Caco-2 (cell line): ENCODE measurements at regions not wholly inside any gene's neighbourhood (a gene's known extent, or its start where the extent isn't known, plus 50 kb on each side); places are given as distances from the start of the nearest gene placed in this dataset.

Source experiments
- BruUV-seq: library from RNA; stranded (reverse); fragments of 400-500 nt; replicated peaks from 2 replicates; lab custom pipeline; 2021; lab: Mats Ljungman, UMichigan
- CTCF ChIA-PET: fragments of 300-600 bp; sonication (Branson Sonifier 250); formaldehyde crosslinking; loops from one replicate; lab custom pipeline; 2022; ENCODE audit warnings: antibody characterized with exemption; lab: Charles Lee
- POLR2A ChIA-PET: fragments of 300-600 bp; sonication (Branson Sonifier 250); formaldehyde crosslinking; loops from one replicate; lab custom pipeline; 2022; ENCODE audit warnings: antibody characterized with exemption; lab: Charles Lee
- DNase-seq, 2 experiments: peaks; one replicate each; pipeline versions ENCODE4 v3.0.0 to v3.0.0-alpha.2; 2020 to 2022
- H3K27me3 ChIP-seq: replicated peaks from 2 replicates; pipeline ENCODE4 v1.6.0; 2011; ENCODE audit warnings: low read length; ENCODE audit not compliant: control insufficient read depth, insufficient read depth
- H3K36me3 ChIP-seq: 2 replicates; pipeline ENCODE4 v1.5.1; 2011; ENCODE audit warnings: low read length; ENCODE audit not compliant: control insufficient read depth, insufficient read depth
- H3K4me1 ChIP-seq: fragments of 250-450 bp; sonication (Bioruptor Pico); 2 replicates; pipeline ENCODE4 v1.5.1; 2020; ENCODE audit warnings: mild to moderate bottlenecking
- H3K4me3 ChIP-seq: 2 replicates; pipeline ENCODE4 v1.5.1; 2011; ENCODE audit warnings: low read depth, mild to moderate bottlenecking, control low read depth, low read length
- H3K9me3 ChIP-seq: fragments of 250-450 bp; sonication (Bioruptor Pico); 2 replicates; pipeline ENCODE4 v1.5.1; 2020; ENCODE audit warnings: mild to moderate bottlenecking, moderate library complexity
- H3K27ac Mint-ChIP-seq: one replicate; pipeline ENCODE4 v1.8.0; 2022; ENCODE audit warnings: mixed read lengths; ENCODE audit not compliant: unreplicated experiment
- H3K27me3 Mint-ChIP-seq: one replicate; pipeline ENCODE4 v1.8.0; 2022; ENCODE audit warnings: mixed read lengths; ENCODE audit not compliant: insufficient read depth, unreplicated experiment
- H3K36me3 Mint-ChIP-seq: one replicate; pipeline ENCODE4 v1.8.0; 2022; ENCODE audit warnings: mild to moderate bottlenecking, mixed read lengths; ENCODE audit not compliant: insufficient read depth, unreplicated experiment
- H3K4me1 Mint-ChIP-seq: one replicate; pipeline ENCODE4 v1.8.0; 2022; ENCODE audit warnings: low read depth, mixed read lengths; ENCODE audit not compliant: unreplicated experiment
- H3K4me3 Mint-ChIP-seq: one replicate; pipeline ENCODE4 v1.8.0; 2022; ENCODE audit warnings: mild to moderate bottlenecking, moderate library complexity, mixed read lengths; ENCODE audit not compliant: unreplicated experiment
- H3K9me3 Mint-ChIP-seq: one replicate; pipeline ENCODE4 v1.8.0; 2022; ENCODE audit warnings: mixed read lengths; ENCODE audit not compliant: unreplicated experiment
- CTCF ChIP-seq, 2 experiments: fragments of 200-600 bp in 1 of 2; IDR thresholded peaks; 1 replicate in 1 of 2; 2 replicates in 1 of 2; pipeline versions ENCODE4 v1.5.1 to v1.8.0; 2011 to 2022; ENCODE audit warnings: antibody characterized with exemption in 1 of 2, control low read depth in 1 of 2, inconsistent platforms in 1 of 2, low read depth in 1 of 2, low read length in 1 of 2, mild to moderate bottlenecking in 1 of 2, moderate library complexity in 1 of 2; ENCODE audit not compliant: insufficient read depth in 1 of 2, severe bottlenecking in 1 of 2, unreplicated experiment in 1 of 2
- intact Hi-C: fragments of 100-400 bp; cut with micrococcal nuclease; formaldehyde crosslinking; loops from one replicate; pipeline ENCODE4 v1.10.0; 2022; ENCODE audit not compliant: unreplicated experiment

DNA sequence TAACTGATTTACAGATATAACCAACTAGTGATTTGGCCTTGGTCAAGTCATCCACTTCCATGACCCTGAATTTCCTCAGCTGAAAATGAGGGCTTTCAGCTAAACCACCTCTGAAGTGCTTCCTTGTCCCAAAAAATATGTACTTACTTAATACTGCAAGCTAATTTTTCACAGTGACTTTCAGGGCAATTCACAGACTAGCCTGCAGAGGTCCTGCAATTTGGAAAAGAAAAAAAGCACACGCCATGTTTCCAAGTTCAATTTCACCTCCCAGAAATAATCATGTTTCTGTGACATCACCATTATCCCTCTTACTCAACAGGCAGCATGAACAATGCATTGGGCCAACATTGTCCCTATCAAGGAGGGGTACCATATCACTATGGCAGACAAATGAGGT, 218.2 kb downstream of the SHOX2 start:
- no peaks in the 10 kb centered on the region for H3K4me1 ChIP-seq
- no peaks in the 10 kb centered on the region for H3K9me3 ChIP-seq
- intact Hi-C loops: no loop called here
- no peaks in the 10 kb centered on the region for H3K36me3 ChIP-seq
- H3K4me3 Mint-ChIP-seq: no peak overlapping the region
- POLR2A ChIA-PET: no interaction called here
- no peaks in the 10 kb centered on the region for H3K36me3 Mint-ChIP-seq
- no peak for DNase-seq
- H3K4me1 Mint-ChIP-seq: no peaks in the 10 kb centered on the region
- no peak overlapping the region for H3K4me3 ChIP-seq
- H3K27me3 Mint-ChIP-seq: no peaks in the 10 kb centered on the region
- CTCF ChIA-PET: no interaction called here
- TF ChIP-seq CTCF (IDR thresholded peaks at IDR 0.05; ENCODE audit: insufficient read depth in 1 of 2, low read depth in 1 of 2, low read length in 1 of 2, severe bottlenecking in 1 of 2, unreplicated experiment in 1 of 2): no peak
- H3K9me3 Mint-ChIP-seq: no peaks in the 10 kb centered on the region
- no peak overlapping the region for H3K27ac Mint-ChIP-seq
- BruUV-seq: no TSS peak
- H3K27me3 ChIP-seq: no peaks in the 10 kb centered on the region

DNA sequence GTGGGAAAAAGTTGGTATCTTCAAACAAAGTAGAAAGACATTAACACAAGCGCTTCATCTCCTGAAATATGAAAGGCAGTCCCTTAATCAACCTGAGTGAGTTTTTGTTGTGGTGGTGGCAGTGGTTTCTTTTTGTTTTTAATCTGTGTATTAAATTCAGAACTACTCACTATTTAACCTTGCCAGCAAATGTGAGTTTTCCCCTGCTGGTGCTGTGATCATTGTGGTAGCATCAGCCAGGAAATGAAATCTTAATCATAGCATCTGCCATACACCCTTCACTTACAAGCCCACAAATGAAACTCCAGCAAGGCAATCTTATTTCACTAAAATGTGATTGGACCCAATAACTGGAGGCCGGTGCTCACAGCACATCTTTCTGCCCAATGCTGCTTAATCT, 229.7 kb downstream of the SHOX2 start:
- H3K27me3 Mint-ChIP-seq: no peaks in the 10 kb centered on the region
- ChIA-PET CTCF (no interaction called here), POLR2A (no interaction called here)
- no peak for TF ChIP-seq CTCF (IDR thresholded peaks at IDR 0.05; ENCODE audit: insufficient read depth in 1 of 2, low read depth in 1 of 2, low read length in 1 of 2, severe bottlenecking in 1 of 2, unreplicated experiment in 1 of 2)
- no peaks in the 10 kb centered on the region for H3K36me3 Mint-ChIP-seq
- no peak overlapping the region for H3K27ac Mint-ChIP-seq
- H3K4me3 ChIP-seq: no peak overlapping the region
- no TSS peak for BruUV-seq
- no peak overlapping the region for H3K4me3 Mint-ChIP-seq
- no peaks in the 10 kb centered on the region for H3K9me3 ChIP-seq
- intact Hi-C loops: no loop called here
- no peaks in the 10 kb centered on the region for H3K27me3 ChIP-seq
- no peaks in the 10 kb centered on the region for H3K9me3 Mint-ChIP-seq
- H3K4me1 Mint-ChIP-seq: no peaks in the 10 kb centered on the region
- H3K36me3 ChIP-seq: no peaks in the 10 kb centered on the region
- no peak for DNase-seq
- H3K4me1 ChIP-seq: no peaks in the 10 kb centered on the region

- H3K4me3 ChIP-seq: no peak overlapping the region
- no peak overlapping the region for H3K4me3 Mint-ChIP-seq
- H3K9me3 ChIP-seq: no peaks in the 10 kb centered on the region
- DNase-seq: no peak
- no peaks in the 10 kb centered on the region for H3K27me3 Mint-ChIP-seq
- no peaks in the 10 kb centered on the region for H3K9me3 Mint-ChIP-seq
- no peak overlapping the region for H3K27ac Mint-ChIP-seq
- BruUV-seq: no TSS peak
- H3K36me3 ChIP-seq: no peaks in the 10 kb centered on the region
- no peaks in the 10 kb centered on the region for H3K4me1 ChIP-seq
- TF ChIP-seq CTCF (IDR thresholded peaks at IDR 0.05; ENCODE audit: insufficient read depth in 1 of 2, low read depth in 1 of 2, low read length in 1 of 2, severe bottlenecking in 1 of 2, unreplicated experiment in 1 of 2): no peak
- POLR2A ChIA-PET: no interaction called here
- H3K27me3 ChIP-seq: no peaks in the 10 kb centered on the region
- H3K36me3 Mint-ChIP-seq: no peaks in the 10 kb centered on the region
- intact Hi-C loops: no loop called here
- CTCF ChIA-PET: no interaction called here
- H3K4me1 Mint-ChIP-seq: no peaks in the 10 kb centered on the region
These were observed 233.3 kb downstream of the SHOX2 start for GRCh38 chr3:157872902-157873301.
